RWPE1 (cell line): ENCODE measurements at regions not wholly inside any gene's neighbourhood (a gene's known extent, or its start where the extent isn't known, plus 50 kb on each side); places are given as distances from the start of the nearest gene placed in this dataset.
"Not testable (repeated sequence)": the region's sequence is repeated elsewhere in the genome, so short reads cannot be mapped to it uniquely, and the experiment has no call there.

Experiments used
- CTCF ChIA-PET: fragments of 350-600 bp; sonication (Branson Sonifier 250); formaldehyde crosslinking; extraction: SDS; loops from one replicate; lab custom pipeline; 2021; lab: Yijun Ruan, JAX
- POLR2A ChIA-PET: fragments of 400-600 bp; formaldehyde crosslinking; extraction: SDS; loops from one replicate; lab custom pipeline; 2020; ENCODE audit warnings: antibody characterized with exemption; ENCODE audit not compliant: low non-redundant PET; lab: Yijun Ruan, JAX
- DNase-seq: peaks from one replicate; pipeline ENCODE4 v3.0.0; 2012; ENCODE audit warnings: low spot score
- H3K27ac ChIP-seq: fragments of 450-650 bp; 2 replicates; pipeline ENCODE4 v1.5.1; 2017
- TF ChIP-seq, protein P1 (sequence below): fragments of 450-650 bp; conservative IDR thresholded peaks from 2 replicates; pipeline ENCODE4 v1.5.1; 2017; ENCODE audit warnings: low read depth, mild to moderate bottlenecking

DNA sequence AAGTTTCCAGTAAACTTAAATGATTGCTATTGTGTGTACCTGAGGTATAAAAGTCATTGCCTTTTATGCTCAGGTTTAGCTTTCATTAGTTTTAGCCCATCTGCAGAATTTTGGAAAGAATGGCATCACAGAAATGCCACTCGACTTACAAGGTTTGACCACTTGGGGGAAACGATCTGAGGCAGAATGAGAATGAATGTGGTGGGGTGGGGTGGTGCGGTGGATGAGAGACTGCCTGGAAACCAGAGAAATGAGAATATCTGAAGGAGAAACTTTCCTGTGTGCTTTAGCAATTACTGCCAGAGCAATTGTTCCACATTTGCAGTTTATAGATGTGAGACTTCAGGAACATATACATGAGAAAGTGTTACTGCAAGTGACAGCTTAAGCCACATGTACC is 225.4 kb upstream of the PDE3A start:
- ChIA-PET CTCF (interaction anchor here (0.7 kb wide), 1 partner anchor 70 kb away, joined by 4 read pairs; no protein-coding TSS in a partner anchor), POLR2A (no interaction called here)
- TF ChIP-seq, protein P1, sequence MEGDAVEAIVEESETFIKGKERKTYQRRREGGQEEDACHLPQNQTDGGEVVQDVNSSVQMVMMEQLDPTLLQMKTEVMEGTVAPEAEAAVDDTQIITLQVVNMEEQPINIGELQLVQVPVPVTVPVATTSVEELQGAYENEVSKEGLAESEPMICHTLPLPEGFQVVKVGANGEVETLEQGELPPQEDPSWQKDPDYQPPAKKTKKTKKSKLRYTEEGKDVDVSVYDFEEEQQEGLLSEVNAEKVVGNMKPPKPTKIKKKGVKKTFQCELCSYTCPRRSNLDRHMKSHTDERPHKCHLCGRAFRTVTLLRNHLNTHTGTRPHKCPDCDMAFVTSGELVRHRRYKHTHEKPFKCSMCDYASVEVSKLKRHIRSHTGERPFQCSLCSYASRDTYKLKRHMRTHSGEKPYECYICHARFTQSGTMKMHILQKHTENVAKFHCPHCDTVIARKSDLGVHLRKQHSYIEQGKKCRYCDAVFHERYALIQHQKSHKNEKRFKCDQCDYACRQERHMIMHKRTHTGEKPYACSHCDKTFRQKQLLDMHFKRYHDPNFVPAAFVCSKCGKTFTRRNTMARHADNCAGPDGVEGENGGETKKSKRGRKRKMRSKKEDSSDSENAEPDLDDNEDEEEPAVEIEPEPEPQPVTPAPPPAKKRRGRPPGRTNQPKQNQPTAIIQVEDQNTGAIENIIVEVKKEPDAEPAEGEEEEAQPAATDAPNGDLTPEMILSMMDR = no peak
- no peak for DNase-seq
- no peak overlapping the region for H3K27ac ChIP-seq

DNA sequence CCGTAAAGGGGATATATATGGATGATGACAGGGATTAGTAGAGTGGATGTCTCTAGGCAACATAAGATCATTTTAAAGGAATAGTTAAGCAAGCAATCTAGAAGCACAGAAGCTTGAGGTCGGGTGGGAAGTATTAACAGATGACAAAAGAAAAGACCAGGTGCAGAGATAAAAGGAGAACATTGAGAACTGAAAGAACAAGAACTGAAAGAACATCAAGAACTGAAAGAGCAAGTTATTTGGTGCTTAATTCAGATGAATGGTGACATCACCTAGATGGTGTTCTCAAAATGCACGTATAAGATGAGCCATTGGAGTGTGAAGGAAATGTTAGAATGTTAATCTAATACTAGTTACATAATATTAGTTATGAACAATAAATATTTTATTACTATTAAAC is 224.0 kb upstream of the PDE3A start:
- no peak overlapping the region for H3K27ac ChIP-seq
- POLR2A ChIA-PET = no interaction called here
- CTCF ChIA-PET = no interaction called here
- TF ChIP-seq, protein P1 = no peak
- DNase-seq = no peak

GRCh38 chr12:20148241-20148640 is 220.1 kb upstream of the PDE3A start:
- CTCF ChIA-PET = no interaction called here
- TF ChIP-seq, protein P1 = no peak
- H3K27ac ChIP-seq = no peak overlapping the region
- POLR2A ChIA-PET = no interaction called here
- DNase-seq = no peak

DNA sequence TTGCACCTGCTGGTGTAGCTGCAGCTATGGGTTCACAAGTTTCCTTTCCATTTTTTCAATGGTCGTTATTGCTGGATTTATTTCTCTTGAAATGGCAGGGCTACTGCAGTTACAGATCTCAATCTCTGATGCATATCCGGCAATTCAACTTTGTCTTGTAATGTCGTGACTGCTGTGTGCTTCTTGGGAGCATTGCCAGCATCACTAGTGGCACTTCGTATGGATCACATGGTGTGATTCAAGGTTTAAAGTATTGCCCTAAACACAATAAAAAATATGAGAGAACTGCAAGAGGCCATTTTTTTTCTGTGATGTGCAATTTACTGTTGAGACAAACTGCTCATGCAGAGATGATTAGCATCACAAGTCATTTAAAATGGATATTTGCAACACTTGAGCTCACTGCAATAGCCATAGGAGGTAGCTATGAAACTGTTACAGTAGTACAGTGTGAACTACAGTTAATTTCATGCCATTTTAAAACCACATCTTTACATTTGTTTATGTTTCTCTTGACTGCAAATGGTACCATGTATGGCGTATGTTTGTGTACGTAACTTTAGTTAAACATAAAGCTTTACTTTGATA is 217.4 kb upstream of the PDE3A start:
- no peak overlapping the region for H3K27ac ChIP-seq
- ChIA-PET CTCF (no interaction called here), POLR2A (no interaction called here)
- DNase-seq = no peak
- TF ChIP-seq, protein P1 = no peak

- DNase-seq = no peak
- no peak overlapping the region for H3K27ac ChIP-seq
- ChIA-PET CTCF (no interaction called here), POLR2A (no interaction called here)
- TF ChIP-seq, protein P1 = no peak
Measured at GRCh38 chr12:20154052-20154451, 214.3 kb upstream of the PDE3A start.

GRCh38 chr12:20155374-20155773 is 213.0 kb upstream of the PDE3A start:
- CTCF ChIA-PET = no interaction called here
- TF ChIP-seq, protein P1 = no peak
- H3K27ac ChIP-seq = no peak overlapping the region
- DNase-seq = no peak
- POLR2A ChIA-PET = no interaction called here

DNA sequence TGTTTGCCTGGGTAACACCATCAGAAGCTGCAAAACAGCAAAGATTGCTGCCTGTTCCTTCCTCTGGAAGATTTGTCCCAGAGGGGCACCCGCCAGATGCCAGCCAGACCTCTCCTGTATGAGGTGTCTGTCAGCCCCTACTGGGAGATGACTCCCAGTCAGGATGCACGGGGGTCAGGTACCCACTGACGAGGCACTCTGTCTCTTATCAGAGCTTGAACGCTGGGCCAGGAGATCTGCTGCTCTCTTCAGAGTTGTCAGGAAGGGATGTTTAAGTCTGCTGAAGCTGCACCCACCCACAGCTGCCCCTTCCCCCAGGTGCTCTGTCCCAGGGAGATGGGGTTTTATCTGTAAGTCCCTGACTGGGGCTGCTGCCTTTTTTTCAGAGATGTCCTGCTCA is 207.4 kb upstream of the PDE3A start:
- POLR2A ChIA-PET, CTCF ChIA-PET, DNase-seq, H3K27ac ChIP-seq: not testable (repeated sequence)
